OCI-LY7 (cell line): ENCODE measurements at regions not wholly inside any gene's neighbourhood (a gene's known extent, or its start where the extent isn't known, plus 50 kb on each side); places are given as distances from the start of the nearest gene placed in this dataset.

Experiments
- EZH2phosphoT487 ChIP-seq: fragments of 200-600 bp; sonication (generic); IDR thresholded peaks from 2 replicates; pipeline ENCODE4 v1.6.1; 2018; ENCODE audit warnings: low read depth, borderline replicate concordance, mild to moderate bottlenecking, mixed run types, antibody characterized with exemption, low read length, moderate library complexity, mixed read lengths
- TF ChIP-seq, protein P1 (sequence below): fragments of 200-600 bp; sonication (generic); conservative IDR thresholded peaks from 2 replicates; pipeline ENCODE4 v1.5.1; 2014; ENCODE audit warnings: mild to moderate bottlenecking, antibody characterized with exemption, low read length, moderate library complexity, mixed read lengths

DNA sequence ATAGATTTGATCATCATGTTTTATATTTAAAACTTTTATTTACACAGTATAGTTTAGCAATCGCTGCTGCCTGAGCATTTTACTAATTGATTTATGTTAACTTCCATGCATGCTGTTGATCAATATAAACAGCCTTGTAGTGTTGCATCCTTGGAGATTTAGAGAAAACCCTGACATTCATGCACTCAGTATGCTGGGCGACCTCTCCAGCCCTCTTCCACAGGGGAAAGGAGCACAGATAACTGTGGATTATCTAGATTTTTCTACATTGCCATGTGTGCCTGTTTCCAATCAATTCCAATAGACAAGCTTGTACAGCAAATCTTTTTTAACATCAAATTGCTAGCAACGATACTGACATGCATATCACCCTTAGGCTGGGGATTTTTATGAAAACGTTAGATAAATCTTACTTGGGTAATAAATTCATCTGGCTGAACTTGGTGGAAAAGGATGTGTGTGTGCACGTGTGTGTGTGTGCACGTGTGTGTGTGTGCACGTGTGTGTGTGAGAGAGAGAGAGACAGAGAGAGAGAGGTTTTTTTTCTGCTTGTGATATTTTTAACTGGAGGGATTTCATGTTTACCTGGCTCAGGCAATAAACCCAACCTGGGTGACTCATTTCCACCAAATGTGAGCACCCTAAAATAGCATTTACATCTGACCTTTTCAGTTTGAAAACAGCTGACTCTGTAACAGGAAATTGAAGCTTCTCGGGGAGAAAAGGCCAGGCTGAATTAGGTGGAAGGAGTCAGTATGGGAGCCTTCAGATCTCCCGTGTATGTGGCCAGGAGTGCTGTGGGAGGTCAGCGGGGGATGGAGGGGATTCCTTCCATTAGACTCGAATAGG, 339.8 kb downstream of the PRDM2 start:
- TF ChIP-seq, protein P1, sequence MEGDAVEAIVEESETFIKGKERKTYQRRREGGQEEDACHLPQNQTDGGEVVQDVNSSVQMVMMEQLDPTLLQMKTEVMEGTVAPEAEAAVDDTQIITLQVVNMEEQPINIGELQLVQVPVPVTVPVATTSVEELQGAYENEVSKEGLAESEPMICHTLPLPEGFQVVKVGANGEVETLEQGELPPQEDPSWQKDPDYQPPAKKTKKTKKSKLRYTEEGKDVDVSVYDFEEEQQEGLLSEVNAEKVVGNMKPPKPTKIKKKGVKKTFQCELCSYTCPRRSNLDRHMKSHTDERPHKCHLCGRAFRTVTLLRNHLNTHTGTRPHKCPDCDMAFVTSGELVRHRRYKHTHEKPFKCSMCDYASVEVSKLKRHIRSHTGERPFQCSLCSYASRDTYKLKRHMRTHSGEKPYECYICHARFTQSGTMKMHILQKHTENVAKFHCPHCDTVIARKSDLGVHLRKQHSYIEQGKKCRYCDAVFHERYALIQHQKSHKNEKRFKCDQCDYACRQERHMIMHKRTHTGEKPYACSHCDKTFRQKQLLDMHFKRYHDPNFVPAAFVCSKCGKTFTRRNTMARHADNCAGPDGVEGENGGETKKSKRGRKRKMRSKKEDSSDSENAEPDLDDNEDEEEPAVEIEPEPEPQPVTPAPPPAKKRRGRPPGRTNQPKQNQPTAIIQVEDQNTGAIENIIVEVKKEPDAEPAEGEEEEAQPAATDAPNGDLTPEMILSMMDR: no peak
- TF ChIP-seq EZH2phosphoT487: no peak
